ENCODE measurements at regions not wholly inside any gene's neighbourhood (a gene's known extent, or its start where the extent isn't known, plus 50 kb on each side); places are given as distances from the start of the nearest gene placed in this dataset.
"Not testable (repeated sequence)": the region's sequence is repeated elsewhere in the genome, so short reads cannot be mapped to it uniquely, and the experiment has no call there.

GRCh38 chr15:31708703-31709327, 321.5 kb upstream of the CHRNA7 start:
- not testable (repeated sequence) for TF ChIP-seq POLR2AphosphoS5, CTCF, POLR2A (IDR thresholded peaks at IDR 0.05)

All from prostate gland (tissue), 2 donors.